ENCODE measurements at regions not wholly inside any gene's neighbourhood (a gene's known extent, or its start where the extent isn't known, plus 50 kb on each side); places are given as distances from the start of the nearest gene placed in this dataset.
"Not testable (repeated sequence)": the region's sequence is repeated elsewhere in the genome, so short reads cannot be mapped to it uniquely, and the experiment has no call there.

DNA sequence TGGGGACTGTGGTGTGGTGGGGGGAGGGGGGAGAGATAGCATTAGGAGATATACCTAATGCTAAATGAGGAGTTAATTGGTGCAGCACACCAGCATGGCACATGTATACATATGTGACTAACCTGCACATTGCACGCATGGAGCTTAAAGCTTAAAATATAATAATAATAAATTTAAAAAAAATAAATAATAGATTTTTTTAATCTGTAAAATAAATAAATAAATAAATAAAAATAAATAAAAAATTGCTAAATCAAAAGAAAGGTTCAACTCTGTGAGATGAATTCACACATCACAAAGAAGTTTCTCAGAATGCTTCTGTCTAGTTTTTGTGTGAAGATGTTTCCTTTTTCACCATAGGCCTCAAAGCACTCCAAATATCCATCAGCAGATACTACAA is 1793.7 kb downstream of the UQCRFS1 start:
- DNase-seq = not testable (repeated sequence)

DNA sequence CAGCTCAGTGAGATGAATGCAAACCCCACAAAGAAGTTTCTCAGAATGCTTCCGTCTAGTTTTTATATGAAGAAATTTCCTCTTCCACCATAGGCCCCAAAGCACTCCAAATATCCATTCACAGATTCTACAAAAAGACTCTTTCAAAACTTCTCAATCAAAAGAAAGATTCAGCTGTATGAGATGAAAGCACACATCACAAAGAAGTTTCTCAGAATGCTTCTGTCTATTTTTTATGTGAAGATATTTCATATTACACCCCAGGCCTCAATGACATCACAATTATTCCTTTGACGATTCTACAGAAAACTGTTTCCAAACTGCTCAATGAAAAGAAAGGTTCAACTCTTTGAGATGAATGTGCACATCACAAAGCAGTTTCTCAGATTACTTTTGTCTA is 1819.4 kb downstream of the UQCRFS1 start:
- DNase-seq = no peak

DNA sequence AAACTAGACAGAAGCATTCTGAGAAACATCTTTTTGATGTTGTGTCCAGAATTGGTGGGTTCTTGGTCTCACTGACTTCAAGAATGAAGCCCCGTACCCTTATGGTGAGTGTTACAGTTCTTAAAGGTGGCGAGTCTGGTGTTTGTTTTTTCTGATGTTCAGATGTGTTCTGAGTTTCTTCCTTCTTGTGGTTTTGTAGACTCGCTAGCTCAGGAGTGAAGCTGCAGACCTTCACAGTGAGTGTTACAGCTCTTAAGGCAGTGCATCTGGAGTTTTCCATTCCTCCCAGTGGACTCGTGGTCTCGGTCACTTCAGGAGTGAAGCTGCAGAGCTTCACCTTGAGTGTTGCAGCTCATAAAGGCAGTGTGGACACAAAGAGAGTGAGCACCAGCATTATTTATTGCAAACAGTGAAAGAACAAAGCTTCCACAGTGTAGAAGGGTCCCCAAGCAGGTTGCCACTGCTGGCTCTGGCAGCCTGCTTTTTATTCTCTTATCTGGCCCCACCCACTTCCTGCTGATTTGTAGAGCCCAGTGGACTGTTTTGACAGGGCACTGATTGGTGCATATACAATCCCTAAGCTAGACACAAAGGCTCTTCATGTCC is 1820.8 kb downstream of the UQCRFS1 start:
- peak; percentile 10 for DNase-seq

DNA sequence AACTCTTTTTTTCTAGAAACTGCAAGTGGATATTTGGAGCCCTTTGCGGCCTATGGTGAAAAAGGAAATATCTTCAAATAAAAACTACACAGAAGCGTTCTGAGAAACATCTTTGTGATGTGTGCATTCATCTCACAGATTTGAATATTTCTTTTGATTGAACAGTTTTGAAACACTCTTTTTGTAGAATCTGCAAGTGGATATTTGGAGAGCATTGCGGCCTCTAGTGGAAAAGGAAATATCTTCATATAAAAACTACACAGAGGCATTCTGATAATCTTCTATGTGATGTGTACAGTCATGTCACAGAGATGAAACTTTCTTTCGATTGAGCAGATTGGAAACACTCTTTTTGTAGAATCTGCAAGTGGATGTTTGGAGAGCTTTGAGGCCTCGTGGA is 1833.6 kb downstream of the UQCRFS1 start:
- not testable (repeated sequence) for DNase-seq

DNA sequence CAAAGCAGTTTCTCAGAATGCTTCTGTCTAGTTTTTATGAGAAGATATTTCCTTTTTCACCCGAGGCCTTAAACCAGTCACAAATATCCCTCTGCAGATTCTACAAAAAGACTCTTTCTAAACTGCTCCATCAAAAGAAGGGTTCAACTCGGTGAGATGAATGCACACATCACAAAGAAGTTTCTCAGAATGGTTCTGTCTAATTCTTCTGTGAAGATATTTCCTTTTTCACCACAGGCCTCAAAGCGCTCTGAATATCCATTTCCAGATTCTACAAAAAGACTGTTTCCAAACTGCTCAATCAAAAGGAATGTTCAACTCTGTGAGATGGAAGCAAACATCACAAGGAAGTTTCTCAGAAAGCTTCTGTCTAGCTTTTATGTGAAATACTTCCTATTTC is 1843.3 kb downstream of the UQCRFS1 start:
- not testable (repeated sequence) for DNase-seq

DNA sequence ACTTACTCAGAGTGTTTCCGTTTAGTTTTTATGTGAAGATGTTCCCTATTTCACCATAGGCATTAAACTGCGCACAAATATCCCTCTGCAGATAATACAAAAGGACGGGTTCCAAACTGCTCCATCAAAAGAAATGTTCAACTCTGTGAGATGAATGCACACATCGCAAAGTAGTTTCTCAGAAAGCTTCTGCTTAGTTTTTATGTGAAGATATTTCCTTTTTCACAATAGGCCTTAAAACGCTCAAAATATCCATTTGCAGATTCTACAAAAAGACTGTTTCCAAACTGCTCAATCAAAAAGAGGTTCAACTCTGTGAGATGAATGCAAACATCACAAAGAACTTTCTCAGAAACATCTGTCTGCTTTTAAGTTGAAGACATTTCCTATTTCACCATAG is 1850.5 kb downstream of the UQCRFS1 start:
- DNase-seq = not testable (repeated sequence)

DNA sequence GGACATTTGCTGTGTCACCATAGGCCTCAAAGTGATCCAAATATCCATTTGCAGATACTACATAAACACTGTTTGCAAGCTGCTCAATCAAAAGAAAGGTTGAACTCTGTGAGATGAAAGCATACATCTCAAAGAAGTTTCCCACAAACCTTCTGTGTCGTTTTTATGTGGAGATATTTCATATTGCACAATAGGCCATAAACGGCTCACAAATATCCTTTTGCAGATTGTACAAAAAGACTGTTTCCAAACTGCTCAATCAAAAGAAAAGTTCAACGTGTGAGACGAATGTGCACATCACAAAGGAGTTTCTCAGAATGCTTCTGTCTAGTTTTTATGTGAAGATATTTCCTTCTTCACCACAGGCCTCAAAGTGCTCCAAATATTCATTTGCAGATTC is 1857.4 kb downstream of the UQCRFS1 start:
- DNase-seq = not testable (repeated sequence)

All from activated effector memory CD4-positive, alpha-beta T cell treated with anti-CD3 and anti-CD28 coated beads, Interleukin-2, amount 50 U/mL, for 16 hours (primary cell).